ENCODE measurements at regions not wholly inside any gene's neighbourhood (a gene's known extent, or its start where the extent isn't known, plus 50 kb on each side); places are given as distances from the start of the nearest gene placed in this dataset.

DNA sequence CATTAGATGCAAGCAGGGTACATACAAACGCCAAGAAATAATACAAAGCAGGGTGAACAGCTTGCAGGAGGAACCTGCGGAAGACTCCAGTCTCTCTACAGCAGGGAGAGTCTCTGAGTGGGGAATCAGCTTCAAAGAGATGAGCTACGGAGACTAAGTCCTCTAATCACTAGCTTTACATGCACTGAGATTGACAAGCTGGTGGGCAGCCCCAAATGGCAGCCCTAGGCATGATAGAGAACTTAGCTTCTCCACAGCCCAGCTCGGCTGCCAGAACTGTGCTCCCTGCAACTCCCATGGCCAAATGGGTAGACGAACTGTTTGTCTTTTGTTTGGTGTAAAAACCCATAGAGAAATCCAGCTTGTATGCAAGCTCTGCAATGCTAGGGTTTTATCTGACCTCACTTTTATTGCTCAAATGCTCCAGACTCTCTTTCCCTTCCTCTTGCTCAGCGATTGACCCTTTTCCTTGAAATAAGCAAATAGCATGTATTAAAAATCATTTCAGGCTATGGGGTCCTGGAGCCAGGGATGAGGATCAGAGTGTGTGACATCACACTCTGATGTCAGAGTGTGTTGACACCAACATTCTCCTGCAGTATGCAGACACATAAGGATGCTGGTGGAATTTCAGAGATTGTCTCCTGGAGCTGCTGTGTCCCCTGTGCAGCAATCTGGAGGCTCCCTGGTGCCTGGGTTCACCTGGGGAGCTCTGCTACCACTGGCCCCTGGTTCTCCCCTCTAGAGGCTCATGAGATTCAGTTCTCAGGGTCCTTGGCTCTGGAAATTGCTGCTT, 238.5 kb downstream of the TTLL7 start:
- H3K4me3 ChIP-seq (ENCODE audit: low read depth, low read length) = no peak overlapping the region
- no peak for DNase-seq (ENCODE audit: low read depth)
- TF ChIP-seq, protein P1, sequence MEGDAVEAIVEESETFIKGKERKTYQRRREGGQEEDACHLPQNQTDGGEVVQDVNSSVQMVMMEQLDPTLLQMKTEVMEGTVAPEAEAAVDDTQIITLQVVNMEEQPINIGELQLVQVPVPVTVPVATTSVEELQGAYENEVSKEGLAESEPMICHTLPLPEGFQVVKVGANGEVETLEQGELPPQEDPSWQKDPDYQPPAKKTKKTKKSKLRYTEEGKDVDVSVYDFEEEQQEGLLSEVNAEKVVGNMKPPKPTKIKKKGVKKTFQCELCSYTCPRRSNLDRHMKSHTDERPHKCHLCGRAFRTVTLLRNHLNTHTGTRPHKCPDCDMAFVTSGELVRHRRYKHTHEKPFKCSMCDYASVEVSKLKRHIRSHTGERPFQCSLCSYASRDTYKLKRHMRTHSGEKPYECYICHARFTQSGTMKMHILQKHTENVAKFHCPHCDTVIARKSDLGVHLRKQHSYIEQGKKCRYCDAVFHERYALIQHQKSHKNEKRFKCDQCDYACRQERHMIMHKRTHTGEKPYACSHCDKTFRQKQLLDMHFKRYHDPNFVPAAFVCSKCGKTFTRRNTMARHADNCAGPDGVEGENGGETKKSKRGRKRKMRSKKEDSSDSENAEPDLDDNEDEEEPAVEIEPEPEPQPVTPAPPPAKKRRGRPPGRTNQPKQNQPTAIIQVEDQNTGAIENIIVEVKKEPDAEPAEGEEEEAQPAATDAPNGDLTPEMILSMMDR (IDR thresholded peaks at IDR 0.05; ENCODE audit: insufficient read depth, low read length) = no peak

DNA sequence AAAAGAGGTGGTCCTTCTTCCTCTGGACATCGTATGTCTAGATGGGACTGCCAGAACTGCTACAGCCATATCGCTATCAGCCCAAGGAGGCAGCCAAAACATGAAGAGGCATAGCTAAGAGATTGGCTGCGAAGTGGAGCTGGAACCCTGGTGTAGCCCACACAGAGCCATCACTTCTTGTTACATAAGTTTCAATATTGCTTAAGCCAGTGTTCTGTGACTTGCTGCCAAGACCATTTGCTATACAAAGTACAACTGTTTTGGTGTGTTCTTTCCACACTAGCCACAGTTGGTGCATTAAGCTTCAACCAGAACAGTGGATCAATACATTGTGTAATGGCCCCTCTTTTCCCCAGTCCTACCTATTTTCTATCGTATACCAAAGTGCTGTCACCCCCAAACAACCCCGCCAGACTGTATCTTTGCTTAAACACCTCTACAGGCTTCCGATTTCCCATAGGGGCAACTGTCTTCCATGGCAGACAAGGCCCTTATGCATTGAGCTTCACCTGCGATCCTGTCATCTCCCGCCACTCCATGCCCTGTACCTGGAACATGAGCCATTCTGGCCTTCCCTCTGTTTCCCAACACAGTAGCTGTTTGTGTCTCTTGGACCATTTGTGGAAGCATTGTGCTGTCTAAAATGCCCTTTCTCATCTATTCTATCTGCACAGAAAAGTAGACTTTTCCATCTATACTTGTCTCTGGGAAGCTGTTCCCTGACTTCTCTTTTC, 241.8 kb downstream of the TTLL7 start:
- no peak for DNase-seq (ENCODE audit: low read depth)
- TF ChIP-seq, protein P1 (IDR thresholded peaks at IDR 0.05; ENCODE audit: insufficient read depth, low read length) = no peak
- H3K4me3 ChIP-seq (ENCODE audit: low read depth, low read length) = no peak overlapping the region

DNA sequence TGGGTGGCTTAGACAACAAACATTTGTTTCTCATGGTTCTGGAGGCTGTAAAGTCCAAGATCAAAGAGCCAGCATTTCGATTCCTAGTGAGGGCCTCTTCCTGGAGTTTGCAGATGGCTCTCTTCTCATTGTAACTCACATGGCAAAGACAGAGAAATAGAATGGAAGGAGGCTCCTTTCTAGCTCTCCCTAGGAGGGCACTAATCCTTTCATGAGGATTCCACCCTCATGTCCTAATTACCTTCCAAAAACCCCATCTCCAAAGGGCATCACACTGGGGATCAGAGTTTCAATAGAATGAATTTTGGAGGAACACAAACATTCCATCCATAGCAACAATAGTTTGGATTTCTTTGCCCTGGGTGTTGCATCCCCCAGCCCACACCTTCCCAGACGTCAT, 247.3 kb downstream of the TTLL7 start:
- TF ChIP-seq, protein P1 (IDR thresholded peaks at IDR 0.05; ENCODE audit: insufficient read depth, low read length) = no peak
- no peak for DNase-seq (ENCODE audit: low read depth)
- no peak overlapping the region for H3K4me3 ChIP-seq (ENCODE audit: low read depth, low read length)

DNA sequence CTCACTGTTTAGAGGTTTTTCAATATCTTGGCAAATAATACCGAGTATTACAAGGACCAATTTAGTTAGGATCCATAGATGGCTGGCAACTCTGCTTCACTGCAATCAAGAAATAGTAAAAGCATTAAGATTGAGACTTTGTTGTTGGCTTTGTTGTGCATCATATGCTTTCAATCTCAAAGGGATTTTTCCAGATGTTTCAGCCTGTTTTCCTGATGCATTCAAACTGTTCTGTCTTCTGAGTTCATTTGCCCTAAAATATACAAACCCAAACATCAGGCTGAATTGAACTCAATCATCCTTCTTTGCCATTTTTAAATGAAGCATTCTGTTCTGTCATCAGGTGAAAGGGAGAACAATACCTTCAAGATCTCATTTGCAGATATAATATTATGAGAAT, 248.7 kb downstream of the TTLL7 start:
- TF ChIP-seq, protein P1 (IDR thresholded peaks at IDR 0.05; ENCODE audit: insufficient read depth, low read length) = no peak
- DNase-seq (ENCODE audit: low read depth) = no peak
- H3K4me3 ChIP-seq (ENCODE audit: low read depth, low read length) = no peak overlapping the region

DNA sequence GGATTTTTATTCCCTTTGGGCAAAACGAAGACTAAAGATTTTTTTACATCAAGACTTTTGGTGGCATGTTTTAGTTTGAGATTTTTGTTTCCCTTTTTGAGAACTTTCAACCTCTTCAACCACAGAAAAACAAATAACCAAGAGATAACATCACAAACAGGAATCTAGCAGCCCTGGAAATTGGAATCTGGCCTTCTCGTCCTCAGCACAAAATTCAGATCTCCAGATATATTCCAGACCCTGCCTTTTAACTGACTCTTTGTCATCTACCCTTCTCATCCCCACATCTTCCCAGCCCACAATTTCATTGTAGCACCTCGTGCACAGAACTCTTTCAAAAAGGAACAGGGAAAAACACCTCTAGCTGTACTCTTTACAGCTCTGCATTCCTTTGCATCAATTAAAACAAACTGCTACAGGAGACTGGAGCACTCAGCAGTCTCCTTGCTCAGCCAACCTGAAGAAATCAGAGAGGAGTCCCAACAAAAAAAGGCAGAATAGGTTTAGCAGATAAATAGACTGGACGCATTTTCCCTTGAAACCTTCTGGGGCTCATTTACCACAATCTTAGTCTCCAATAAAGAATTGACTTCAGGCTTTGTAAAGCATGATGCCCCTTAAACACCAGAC, 251.0 kb downstream of the TTLL7 start:
- DNase-seq (ENCODE audit: low read depth) = no peak
- TF ChIP-seq, protein P1 (IDR thresholded peaks at IDR 0.05; ENCODE audit: insufficient read depth, low read length) = no peak
- H3K4me3 ChIP-seq (ENCODE audit: low read depth, low read length) = no peak overlapping the region

DNA sequence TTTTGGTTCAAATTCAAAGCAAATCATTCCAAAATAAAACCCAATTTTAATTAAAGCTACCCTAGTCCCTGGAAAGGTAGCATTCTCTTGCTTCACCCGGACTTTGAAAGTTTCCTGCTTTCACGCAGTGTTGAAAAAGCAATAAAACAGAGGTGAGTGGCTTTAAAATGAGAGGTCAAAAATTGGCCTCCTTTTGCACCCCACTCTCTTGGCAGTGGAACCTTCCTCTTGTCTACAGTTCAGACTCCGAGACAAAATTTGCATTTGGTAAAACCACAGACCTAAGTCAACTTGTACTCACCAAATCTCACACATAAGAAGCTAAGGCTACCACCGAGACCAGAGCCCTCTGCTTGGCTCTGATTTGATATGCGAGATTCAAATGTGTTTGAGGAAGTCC, 252.7 kb downstream of the TTLL7 start:
- DNase-seq (ENCODE audit: low read depth) = no peak
- TF ChIP-seq, protein P1 (IDR thresholded peaks at IDR 0.05; ENCODE audit: insufficient read depth, low read length) = no peak
- H3K4me3 ChIP-seq (ENCODE audit: low read depth, low read length) = no peak overlapping the region
